SK-N-SH treated with all-trans-retinoic acid at 6 μM for 48 hours (cell line): ENCODE measurements at regions not wholly inside any gene's neighbourhood (a gene's known extent, or its start where the extent isn't known, plus 50 kb on each side); places are given as distances from the start of the nearest gene placed in this dataset.

Source experiments
- ATAC-seq: fragments of 200-7000 bp; cut with Tn5 transposase; 3 replicates; pipeline ENCODE4 v1.9.1; 2020; ENCODE audit warnings: mild to moderate bottlenecking, moderate library complexity
- ARNTL ChIP-seq: fragments of 450-650 bp; formaldehyde crosslinking; IDR thresholded peaks from 2 replicates; pipeline ENCODE4 v1.5.0; 2020; ENCODE audit warnings: low read depth, mild to moderate bottlenecking, moderate library complexity, borderline replicate concordance
- BACH2 ChIP-seq: fragments of 250-450 bp; sonication (Bioruptor Pico); IDR thresholded peaks from 2 replicates; pipeline ENCODE4 v1.9.0; 2021; ENCODE audit warnings: mild to moderate bottlenecking, borderline replicate concordance
- CSDC2 ChIP-seq: fragments of 250-450 bp; sonication (Bioruptor Pico); IDR thresholded peaks from 2 replicates; pipeline ENCODE4 v1.5.0; 2020; ENCODE audit warnings: mild to moderate bottlenecking, moderate library complexity
- ESRRG ChIP-seq: fragments of 250-450 bp; sonication (Bioruptor Pico); IDR thresholded peaks from 2 replicates; pipeline ENCODE4 v1.6.1; 2021; ENCODE audit warnings: mild to moderate bottlenecking
- GLIS3 ChIP-seq: fragments of 250-450 bp; sonication (Bioruptor Pico); IDR thresholded peaks from 2 replicates; pipeline ENCODE4 v1.5.0; 2020; ENCODE audit warnings: mild to moderate bottlenecking, moderate library complexity
- ISL1 ChIP-seq: fragments of 250-450 bp; sonication (Bioruptor Pico); IDR thresholded peaks from 2 replicates; pipeline ENCODE4 v2.1.2; 2022; ENCODE audit warnings: mild to moderate bottlenecking, moderate library complexity
- OSR1 ChIP-seq: fragments of 250-450 bp; sonication (Bioruptor Pico); IDR thresholded peaks from 2 replicates; pipeline ENCODE4 v1.8.0; 2022; ENCODE audit warnings: moderate library complexity, mild to moderate bottlenecking, inconsistent platforms
- PPARA ChIP-seq: fragments of 250-450 bp; sonication (Bioruptor Pico); IDR thresholded peaks from 2 replicates; pipeline ENCODE4 v1.5.0; 2020; ENCODE audit warnings: mild to moderate bottlenecking, borderline replicate concordance
- RARB ChIP-seq: fragments of 250-450 bp; sonication (Bioruptor Pico); IDR thresholded peaks from 2 replicates; pipeline ENCODE4 v1.8.0; 2021; ENCODE audit warnings: mild to moderate bottlenecking, moderate library complexity
- SNAI2 ChIP-seq: fragments of 250-450 bp; sonication (Bioruptor Pico); IDR thresholded peaks from 2 replicates; pipeline ENCODE4 v1.5.0; 2020; ENCODE audit warnings: mild to moderate bottlenecking, moderate library complexity
- TCF4 ChIP-seq: fragments of 250-450 bp; sonication (Bioruptor Pico); IDR thresholded peaks from 2 replicates; pipeline ENCODE4 v1.8.0; 2021; ENCODE audit warnings: mild to moderate bottlenecking, moderate library complexity, borderline replicate concordance
- TOX ChIP-seq: fragments of 250-450 bp; sonication (Bioruptor Pico); IDR thresholded peaks from 2 replicates; pipeline ENCODE4 v1.8.0; 2021; ENCODE audit warnings: mild to moderate bottlenecking, moderate library complexity, borderline replicate concordance
- ZC3H10 ChIP-seq: fragments of 250-450 bp; sonication (Bioruptor Pico); IDR thresholded peaks from 2 replicates; pipeline ENCODE4 v1.5.1; 2021; ENCODE audit warnings: mild to moderate bottlenecking, moderate library complexity
- ZFP3 ChIP-seq: fragments of 250-450 bp; sonication (Bioruptor Pico); IDR thresholded peaks from 2 replicates; pipeline ENCODE4 v1.5.0; 2020; ENCODE audit warnings: mild to moderate bottlenecking, moderate library complexity
- ZFP30 ChIP-seq: fragments of 450-650 bp; formaldehyde crosslinking; IDR thresholded peaks from 2 replicates; pipeline ENCODE4 v1.5.0; 2022; ENCODE audit warnings: mild to moderate bottlenecking, moderate library complexity
- ZNF565 ChIP-seq: fragments of 450-650 bp; formaldehyde crosslinking; conservative IDR thresholded peaks from 2 replicates; pipeline ENCODE4 v1.5.0; 2020; ENCODE audit warnings: low read depth, mild to moderate bottlenecking, moderate library complexity
- ZNF70 ChIP-seq: fragments of 450-650 bp; formaldehyde crosslinking; IDR thresholded peaks from 2 replicates; pipeline ENCODE4 v1.5.0; 2020; ENCODE audit warnings: mild to moderate bottlenecking, moderate library complexity
- ZNF8 ChIP-seq: fragments of 450-650 bp; formaldehyde crosslinking; IDR thresholded peaks from 2 replicates; pipeline ENCODE4 v1.5.0; 2020; ENCODE audit warnings: mild to moderate bottlenecking, moderate library complexity
- TF ChIP-seq, protein P1 (sequence below): fragments of 250-450 bp; sonication (Bioruptor Pico); IDR thresholded peaks from 2 replicates; pipeline ENCODE4 v1.5.0; 2020; ENCODE audit warnings: mild to moderate bottlenecking, moderate library complexity
- TF ChIP-seq, protein P2 (sequence below): fragments of 250-450 bp; sonication (Bioruptor Pico); IDR thresholded peaks from 2 replicates; pipeline ENCODE4 v1.5.1; 2020; ENCODE audit warnings: low read depth, mild to moderate bottlenecking, moderate library complexity
- TF ChIP-seq, protein P3 (sequence below): fragments of 250-450 bp; sonication (Bioruptor Pico); IDR thresholded peaks from 2 replicates; pipeline ENCODE4 v1.8.0; 2020; ENCODE audit warnings: mild to moderate bottlenecking, moderate library complexity, borderline replicate concordance
- TF ChIP-seq, protein P4 (sequence below): fragments of 250-450 bp; sonication (Bioruptor Pico); IDR thresholded peaks from 2 replicates; pipeline ENCODE4 v1.8.0; 2021; ENCODE audit warnings: low read depth, mild to moderate bottlenecking, moderate library complexity, borderline replicate concordance
- TF ChIP-seq, protein P5 (sequence below): fragments of 250-450 bp; sonication (Bioruptor Pico); IDR thresholded peaks from 2 replicates; pipeline ENCODE4 v1.5.1; 2021; ENCODE audit warnings: mild to moderate bottlenecking, moderate library complexity

DNA sequence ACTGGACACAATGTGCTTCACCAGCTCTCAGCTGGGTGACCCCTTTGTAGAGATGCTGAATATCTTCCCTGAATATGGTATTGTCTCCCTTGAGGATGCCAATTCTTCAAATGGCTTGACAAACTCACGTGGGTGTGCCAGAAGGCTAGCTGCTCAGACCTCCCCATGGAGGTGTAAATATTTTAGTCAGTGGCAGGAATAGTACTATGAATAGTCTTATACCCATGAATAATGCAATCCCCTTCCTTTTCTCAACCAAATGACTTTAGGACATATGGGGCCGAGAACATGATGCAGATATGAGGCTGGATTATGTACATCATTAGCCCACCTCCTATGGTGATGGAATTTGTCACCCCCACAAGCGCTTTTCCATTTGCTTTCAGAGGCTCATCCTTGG is 401.8 kb downstream of the ADRA2A start:
- no peak for ATAC-seq
- TF ChIP-seq TOX = no peak

DNA sequence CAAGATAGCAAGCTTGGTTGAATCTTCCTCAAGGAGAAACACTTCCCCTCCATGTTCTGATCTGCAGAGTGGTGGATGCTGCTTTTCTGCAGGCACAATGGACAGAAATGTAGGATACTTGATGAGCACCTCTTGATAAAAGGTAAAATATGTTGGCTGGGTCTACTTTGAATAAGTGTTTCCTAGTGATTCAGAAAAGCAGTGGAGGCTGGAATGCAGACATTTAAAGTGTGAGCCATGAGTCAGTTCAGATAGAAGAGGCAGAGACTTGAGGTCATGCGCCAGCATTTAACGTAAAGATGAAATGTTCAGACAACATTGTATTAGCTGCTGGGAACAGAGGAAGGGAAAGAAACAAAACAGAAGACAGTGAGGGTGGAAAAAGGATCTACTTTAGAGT is 403.1 kb downstream of the ADRA2A start:
- TF ChIP-seq ZNF70 (CRISPR knock-in tag) = no peak
- TF ChIP-seq GLIS3 = no peak
- TF ChIP-seq, protein P1, sequence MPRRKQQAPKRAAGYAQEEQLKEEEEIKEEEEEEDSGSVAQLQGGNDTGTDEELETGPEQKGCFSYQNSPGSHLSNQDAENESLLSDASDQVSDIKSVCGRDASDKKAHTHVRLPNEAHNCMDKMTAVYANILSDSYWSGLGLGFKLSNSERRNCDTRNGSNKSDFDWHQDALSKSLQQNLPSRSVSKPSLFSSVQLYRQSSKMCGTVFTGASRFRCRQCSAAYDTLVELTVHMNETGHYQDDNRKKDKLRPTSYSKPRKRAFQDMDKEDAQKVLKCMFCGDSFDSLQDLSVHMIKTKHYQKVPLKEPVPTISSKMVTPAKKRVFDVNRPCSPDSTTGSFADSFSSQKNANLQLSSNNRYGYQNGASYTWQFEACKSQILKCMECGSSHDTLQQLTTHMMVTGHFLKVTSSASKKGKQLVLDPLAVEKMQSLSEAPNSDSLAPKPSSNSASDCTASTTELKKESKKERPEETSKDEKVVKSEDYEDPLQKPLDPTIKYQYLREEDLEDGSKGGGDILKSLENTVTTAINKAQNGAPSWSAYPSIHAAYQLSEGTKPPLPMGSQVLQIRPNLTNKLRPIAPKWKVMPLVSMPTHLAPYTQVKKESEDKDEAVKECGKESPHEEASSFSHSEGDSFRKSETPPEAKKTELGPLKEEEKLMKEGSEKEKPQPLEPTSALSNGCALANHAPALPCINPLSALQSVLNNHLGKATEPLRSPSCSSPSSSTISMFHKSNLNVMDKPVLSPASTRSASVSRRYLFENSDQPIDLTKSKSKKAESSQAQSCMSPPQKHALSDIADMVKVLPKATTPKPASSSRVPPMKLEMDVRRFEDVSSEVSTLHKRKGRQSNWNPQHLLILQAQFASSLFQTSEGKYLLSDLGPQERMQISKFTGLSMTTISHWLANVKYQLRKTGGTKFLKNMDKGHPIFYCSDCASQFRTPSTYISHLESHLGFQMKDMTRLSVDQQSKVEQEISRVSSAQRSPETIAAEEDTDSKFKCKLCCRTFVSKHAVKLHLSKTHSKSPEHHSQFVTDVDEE (CRISPR knock-in tag) = no peak
- TF ChIP-seq, protein P2, sequence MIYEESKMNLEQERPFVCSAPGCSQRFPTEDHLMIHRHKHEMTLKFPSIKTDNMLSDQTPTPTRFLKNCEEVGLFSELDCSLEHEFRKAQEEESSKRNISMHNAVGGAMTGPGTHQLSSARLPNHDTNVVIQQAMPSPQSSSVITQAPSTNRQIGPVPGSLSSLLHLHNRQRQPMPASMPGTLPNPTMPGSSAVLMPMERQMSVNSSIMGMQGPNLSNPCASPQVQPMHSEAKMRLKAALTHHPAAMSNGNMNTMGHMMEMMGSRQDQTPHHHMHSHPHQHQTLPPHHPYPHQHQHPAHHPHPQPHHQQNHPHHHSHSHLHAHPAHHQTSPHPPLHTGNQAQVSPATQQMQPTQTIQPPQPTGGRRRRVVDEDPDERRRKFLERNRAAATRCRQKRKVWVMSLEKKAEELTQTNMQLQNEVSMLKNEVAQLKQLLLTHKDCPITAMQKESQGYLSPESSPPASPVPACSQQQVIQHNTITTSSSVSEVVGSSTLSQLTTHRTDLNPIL = no peak
- no peak for TF ChIP-seq ARNTL
- TF ChIP-seq CSDC2 (CRISPR knock-in tag) = no peak
- TF ChIP-seq RARB (CRISPR knock-in tag) = no peak
- TF ChIP-seq, protein P3, sequence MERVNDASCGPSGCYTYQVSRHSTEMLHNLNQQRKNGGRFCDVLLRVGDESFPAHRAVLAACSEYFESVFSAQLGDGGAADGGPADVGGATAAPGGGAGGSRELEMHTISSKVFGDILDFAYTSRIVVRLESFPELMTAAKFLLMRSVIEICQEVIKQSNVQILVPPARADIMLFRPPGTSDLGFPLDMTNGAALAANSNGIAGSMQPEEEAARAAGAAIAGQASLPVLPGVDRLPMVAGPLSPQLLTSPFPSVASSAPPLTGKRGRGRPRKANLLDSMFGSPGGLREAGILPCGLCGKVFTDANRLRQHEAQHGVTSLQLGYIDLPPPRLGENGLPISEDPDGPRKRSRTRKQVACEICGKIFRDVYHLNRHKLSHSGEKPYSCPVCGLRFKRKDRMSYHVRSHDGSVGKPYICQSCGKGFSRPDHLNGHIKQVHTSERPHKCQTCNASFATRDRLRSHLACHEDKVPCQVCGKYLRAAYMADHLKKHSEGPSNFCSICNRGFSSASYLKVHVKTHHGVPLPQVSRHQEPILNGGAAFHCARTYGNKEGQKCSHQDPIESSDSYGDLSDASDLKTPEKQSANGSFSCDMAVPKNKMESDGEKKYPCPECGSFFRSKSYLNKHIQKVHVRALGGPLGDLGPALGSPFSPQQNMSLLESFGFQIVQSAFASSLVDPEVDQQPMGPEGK = no peak
- no peak for TF ChIP-seq ZNF8 (CRISPR knock-in tag)
- TF ChIP-seq, protein P4, sequence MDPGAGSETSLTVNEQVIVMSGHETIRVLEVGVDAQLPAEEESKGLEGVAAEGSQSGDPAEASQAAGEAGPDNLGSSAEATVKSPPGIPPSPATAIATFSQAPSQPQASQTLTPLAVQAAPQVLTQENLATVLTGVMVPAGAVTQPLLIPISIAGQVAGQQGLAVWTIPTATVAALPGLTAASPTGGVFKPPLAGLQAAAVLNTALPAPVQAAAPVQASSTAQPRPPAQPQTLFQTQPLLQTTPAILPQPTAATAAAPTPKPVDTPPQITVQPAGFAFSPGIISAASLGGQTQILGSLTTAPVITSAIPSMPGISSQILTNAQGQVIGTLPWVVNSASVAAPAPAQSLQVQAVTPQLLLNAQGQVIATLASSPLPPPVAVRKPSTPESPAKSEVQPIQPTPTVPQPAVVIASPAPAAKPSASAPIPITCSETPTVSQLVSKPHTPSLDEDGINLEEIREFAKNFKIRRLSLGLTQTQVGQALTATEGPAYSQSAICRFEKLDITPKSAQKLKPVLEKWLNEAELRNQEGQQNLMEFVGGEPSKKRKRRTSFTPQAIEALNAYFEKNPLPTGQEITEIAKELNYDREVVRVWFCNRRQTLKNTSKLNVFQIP = no peak
- no peak for TF ChIP-seq ZNF565 (CRISPR knock-in tag)
- TF ChIP-seq TCF4 = no peak
- no peak for TF ChIP-seq ZC3H10 (CRISPR knock-in tag)
- no peak for TF ChIP-seq SNAI2
- TF ChIP-seq TOX = no peak
- TF ChIP-seq, protein P5, sequence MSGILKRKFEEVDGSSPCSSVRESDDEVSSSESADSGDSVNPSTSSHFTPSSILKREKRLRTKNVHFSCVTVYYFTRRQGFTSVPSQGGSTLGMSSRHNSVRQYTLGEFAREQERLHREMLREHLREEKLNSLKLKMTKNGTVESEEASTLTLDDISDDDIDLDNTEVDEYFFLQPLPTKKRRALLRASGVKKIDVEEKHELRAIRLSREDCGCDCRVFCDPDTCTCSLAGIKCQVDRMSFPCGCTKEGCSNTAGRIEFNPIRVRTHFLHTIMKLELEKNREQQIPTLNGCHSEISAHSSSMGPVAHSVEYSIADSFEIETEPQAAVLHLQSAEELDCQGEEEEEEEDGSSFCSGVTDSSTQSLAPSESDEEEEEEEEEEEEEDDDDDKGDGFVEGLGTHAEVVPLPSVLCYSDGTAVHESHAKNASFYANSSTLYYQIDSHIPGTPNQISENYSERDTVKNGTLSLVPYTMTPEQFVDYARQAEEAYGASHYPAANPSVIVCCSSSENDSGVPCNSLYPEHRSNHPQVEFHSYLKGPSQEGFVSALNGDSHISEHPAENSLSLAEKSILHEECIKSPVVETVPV (CRISPR knock-in tag) = no peak
- no peak for TF ChIP-seq ZFP30 (CRISPR knock-in tag)
- TF ChIP-seq OSR1 (CRISPR knock-in tag) = no peak
- TF ChIP-seq ISL1 = no peak
- TF ChIP-seq ZFP3 (CRISPR knock-in tag) = no peak

DNA sequence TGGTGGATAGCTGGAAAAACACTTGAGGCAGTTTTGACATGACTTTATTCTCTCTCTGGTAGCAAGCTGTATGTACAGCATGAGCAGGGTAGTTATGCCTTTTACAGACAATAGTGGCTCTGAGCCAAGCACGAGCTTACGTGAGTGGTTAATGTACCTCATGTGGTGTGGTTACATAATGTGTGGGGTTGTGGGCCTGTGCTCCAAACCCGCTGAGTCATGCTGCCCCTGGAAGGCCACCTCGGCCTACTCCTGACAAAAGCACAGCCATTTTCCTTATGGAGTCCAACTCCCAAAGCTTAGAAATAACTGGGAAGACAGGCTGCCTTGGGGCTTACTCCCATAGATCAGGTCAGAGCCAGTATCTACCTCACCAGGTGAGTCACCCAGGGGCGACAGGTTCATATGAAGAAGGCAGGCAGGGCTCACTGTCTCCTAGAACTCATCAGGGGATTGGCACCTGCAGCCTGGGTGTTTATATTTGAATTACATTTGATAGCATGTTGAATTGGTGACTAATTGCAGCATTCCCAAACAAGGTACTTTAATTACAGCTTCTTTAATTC is 404.5 kb downstream of the ADRA2A start:
- no peak for ATAC-seq
- TF ChIP-seq ZNF8 (CRISPR knock-in tag) = no peak
- TF ChIP-seq PPARA (CRISPR knock-in tag) = no peak
- no peak for TF ChIP-seq ISL1
- no peak for TF ChIP-seq ESRRG (CRISPR knock-in tag)
- no peak for TF ChIP-seq SNAI2
- TF ChIP-seq BACH2 = no peak
- no peak for TF ChIP-seq OSR1 (CRISPR knock-in tag)

More for the DNA sequence above, 403.1 kb downstream of the ADRA2A start:
- ATAC-seq = no peak

DNA sequence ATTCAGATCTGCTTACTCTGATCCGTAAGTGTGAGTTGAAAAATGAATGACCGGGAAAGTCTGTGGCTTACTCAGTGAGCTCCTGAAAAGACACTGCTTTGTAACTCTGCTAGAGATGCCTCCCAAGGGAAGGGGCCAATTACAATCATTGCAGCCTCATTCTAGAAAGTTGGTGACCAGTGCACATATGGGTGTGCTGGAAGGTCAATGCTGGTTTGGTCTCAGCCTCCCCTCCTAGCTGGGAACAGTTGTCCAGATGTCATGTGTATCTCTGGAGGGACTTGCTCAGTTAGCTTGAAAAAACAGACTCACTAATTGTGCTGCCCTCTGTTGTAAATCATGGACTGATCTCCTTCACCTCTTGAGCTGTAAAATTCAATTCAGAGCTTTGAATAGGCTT is 405.0 kb downstream of the ADRA2A start:
- no peak for ATAC-seq
- TF ChIP-seq ISL1 (no peak), BACH2 (no peak), TOX (no peak), ZNF8 (CRISPR knock-in tag) (no peak), ZFP3 (CRISPR knock-in tag) (no peak), RARB (CRISPR knock-in tag) (no peak), SNAI2 (no peak), ZNF70 (CRISPR knock-in tag) (no peak), GLIS3 (no peak), ZFP30 (CRISPR knock-in tag) (no peak), PPARA (CRISPR knock-in tag) (no peak), OSR1 (CRISPR knock-in tag) (no peak), ZNF565 (CRISPR knock-in tag) (no peak), ARNTL (no peak)
- TF ChIP-seq, protein P2 = no peak
- TF ChIP-seq, protein P4 = no peak
